ENCODE measurements at regions not wholly inside any gene's neighbourhood (a gene's known extent, or its start where the extent isn't known, plus 50 kb on each side); places are given as distances from the start of the nearest gene placed in this dataset.

GRCh38 chr17:36730095-36730808 is 128.9 kb downstream of the MRM1 start:
- ATAC-seq: no peak

DNA sequence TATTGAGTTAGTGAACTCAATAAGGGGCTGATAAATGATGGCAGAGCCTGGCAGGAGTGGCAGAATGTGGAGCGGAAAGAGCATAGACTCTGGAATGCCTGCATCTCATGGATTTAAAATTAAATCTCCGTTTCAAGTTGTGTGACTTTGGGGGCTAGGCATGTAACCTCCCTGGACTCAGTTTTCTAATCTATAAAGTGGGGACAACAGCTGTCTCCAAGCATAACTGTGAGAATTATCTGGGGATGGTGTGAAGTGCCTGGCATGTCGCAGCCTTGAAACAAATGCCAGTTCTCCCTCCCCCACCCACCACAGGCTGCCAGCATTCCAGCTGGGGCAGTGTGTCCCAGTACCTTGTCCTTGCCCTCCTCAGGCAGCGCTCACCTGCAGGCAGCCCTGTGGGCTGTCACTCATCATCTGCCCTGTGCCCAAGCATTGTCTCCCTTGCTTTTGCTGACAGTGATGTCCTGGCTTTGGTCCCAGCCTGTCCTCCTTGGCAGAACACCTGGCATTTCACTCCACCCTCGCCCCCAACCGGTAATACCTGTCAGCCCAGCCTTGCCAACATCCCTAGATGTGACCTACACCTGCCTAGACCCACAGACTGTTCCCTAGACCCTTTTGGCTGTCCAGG is 129.6 kb downstream of the MRM1 start:
- ATAC-seq: peak; percentile 72

DNA sequence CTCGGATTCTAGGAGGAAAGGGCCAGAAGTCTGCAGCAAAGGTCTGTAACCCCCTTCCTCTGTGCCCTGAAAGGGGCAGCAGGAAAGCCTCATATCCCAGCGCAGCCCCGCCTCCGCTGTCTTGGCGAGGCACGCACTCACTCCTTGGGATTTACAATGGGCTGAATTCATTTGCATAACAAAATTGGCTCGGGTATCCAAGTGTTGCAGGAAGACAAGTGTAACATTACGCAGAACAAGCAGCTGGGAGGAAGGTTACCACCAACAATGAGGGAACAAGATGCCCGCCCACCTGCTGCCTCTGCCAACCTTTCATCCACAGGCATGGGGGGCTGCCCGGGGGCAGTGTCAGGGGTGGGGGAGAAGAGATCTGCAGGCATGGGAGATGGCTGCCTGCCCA is 130.4 kb downstream of the MRM1 start:
- ATAC-seq: no peak

GRCh38 chr17:36732351-36732750 is 131.0 kb downstream of the MRM1 start:
- ATAC-seq: no peak

- ATAC-seq: no peak
Observed at GRCh38 chr17:36736201-36737156, 135.1 kb downstream of the MRM1 start.

DNA sequence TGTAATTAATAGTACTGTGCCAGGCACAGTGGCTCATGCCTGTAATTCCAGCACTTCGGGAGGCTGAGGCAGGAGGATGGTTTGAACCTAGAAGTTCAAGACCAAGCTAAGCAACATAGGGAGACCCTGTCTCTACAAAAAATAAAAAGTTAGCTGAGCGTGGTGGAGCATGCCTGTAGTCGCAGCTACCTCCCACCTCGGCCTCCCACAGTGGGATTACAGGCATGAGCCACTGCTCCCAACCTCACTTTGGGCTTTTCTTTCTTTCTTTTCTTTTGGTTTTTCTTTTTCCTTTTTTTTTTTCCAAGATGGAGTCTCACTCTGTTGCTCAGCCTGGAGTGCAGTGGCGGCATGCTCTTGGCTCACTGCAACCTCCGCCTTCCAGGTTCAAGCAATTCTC is 137.8 kb downstream of the MRM1 start:
- ATAC-seq: no peak

DNA sequence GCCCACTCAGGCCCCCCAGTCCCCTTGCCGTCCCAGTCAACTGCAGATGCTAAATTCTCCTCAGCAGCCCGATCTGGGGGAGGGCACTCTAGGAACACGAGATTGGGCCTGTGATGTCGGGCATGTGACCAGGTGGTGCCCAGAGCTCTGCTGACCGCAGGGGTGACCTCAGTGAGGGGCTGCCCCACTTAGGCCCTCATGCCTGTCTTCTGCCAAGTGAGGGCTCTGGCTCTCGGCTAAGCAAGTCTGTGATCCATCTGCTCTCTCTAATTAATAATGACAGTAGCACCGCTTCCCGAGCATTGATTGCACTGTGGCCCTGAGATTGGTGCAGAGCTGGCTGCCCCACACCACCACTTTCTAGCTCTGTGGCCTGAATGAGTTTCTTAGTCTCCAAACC is 138.8 kb downstream of the MRM1 start:
- ATAC-seq: no peak

DNA sequence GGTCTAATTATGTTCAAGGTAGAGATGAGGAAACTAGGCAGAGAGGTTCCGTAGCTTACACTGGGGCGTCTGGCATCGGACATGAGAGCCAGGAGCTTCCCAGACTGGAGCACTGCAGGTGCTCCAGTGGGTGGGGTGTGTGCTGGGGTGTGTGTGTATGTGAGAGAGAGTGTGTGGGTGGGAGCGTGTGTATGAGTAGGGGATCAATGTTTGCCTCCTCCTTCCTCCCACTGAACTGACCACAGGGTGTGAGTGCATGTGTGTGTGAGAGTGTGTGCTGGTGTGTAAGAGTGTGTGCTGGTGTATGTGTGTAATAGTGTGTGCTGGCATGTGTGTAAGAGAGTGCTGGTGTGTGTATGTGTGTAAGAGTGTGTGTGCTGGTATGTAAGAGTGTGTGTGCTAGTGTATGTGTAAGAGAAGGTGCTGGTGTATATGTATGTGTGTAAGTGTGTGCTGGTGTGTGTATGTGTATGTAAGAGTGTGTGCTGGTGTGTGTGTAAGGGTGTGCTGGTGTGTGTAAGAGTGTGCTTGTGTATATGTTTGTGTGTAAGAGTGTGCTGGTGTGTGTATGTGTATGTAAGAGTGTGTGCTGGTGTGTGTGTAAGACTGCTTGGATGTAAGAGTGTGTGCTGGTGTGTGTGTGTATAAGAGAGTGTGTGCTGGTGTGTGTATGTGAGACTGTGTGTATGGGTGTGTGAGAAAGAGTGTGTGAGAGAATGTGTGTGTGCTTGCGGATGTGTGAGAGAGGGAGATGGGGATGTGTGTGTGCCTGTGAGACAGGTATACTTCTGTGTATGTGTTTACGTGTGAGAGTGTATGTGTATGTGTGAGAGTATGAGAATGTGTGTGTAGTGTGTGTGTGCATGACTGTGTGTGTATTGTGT is 139.9 kb downstream of the MRM1 start:
- no peak for ATAC-seq

DNA sequence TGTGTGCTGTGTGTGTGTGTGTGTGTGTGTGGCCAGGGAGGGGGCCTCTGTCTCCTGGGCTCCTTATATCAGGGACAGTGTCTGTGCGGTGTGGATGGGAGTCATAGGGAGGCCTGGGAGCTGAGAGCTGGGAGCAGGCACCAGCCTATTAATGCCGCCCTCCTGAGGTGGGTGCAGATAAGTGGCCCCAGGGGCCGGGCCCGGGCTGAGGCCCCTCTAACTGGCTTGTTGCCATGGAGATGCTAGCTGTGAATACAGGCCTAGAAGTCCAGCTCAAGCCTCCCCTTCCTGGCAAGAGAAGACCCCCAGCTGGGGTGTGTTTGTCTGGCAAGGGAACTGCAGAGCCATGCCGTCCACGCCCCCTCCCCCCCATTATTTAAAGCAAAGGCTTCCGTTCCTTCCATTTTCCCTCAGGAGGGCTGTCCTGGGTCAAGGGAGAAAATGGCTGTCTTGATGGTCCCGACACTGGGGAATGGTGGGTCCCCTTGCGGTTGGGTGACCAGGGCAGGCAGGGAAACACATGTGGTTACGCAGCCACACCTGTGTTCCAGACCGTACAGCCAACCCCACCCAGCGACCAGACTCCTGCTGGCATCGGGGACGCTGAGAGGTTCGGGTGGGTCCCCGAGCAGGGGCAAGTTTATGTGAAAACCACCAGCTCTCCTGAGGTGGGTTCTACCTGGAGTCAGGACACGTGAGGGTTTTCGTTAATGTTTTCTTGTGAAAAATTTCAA is 141.1 kb downstream of the MRM1 start:
- ATAC-seq: no peak

DNA sequence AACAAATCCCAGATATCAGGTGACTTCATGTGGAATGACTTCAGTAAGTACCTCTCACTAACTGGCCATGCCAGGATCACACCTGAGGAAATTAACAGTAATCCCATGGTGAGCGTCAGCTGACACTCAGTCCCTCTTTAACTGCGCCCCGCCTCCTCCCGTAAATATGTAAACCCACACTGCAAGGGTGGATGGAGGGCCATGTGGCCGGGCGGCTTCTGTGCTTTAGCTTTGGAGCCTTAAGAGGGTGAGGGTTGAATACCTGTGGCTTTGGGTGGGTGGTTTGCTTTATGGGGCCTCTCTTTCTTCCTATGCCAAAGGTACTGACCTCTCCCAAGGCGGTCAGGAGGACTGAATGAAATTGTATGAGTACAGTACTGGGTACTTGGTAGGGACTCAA is 141.7 kb downstream of the MRM1 start:
- no peak for ATAC-seq

DNA sequence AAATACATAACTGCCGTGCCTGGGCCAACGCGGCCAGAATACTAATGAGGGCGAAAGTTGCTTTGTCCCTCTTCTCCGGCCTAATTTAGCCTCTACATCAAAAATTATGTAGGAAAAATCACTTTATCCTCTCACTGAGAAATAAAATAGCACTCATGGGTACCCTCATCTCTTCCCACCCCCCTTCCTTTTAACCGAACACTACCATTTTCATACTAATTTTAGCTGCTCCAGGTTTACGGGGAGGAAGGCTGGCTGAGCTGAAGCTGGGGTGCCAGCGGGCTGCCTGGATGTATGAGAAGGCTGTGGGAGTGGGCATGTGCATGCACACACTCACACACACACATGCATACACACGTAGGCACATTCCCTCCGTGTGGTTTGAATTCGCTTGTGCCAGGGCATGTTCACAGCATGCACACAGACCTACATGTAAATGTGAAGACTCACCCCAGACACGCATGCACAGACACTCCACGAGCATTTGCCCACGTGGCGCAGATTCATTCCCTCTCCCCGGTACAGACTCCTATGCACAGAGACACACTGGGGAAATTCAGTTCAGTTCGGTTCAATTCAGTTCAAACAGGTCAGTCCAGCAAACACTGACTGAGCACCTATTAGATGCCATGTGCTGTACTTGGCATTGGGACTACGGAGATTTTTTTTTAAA is 145.1 kb downstream of the MRM1 start:
- no peak for ATAC-seq

DNA sequence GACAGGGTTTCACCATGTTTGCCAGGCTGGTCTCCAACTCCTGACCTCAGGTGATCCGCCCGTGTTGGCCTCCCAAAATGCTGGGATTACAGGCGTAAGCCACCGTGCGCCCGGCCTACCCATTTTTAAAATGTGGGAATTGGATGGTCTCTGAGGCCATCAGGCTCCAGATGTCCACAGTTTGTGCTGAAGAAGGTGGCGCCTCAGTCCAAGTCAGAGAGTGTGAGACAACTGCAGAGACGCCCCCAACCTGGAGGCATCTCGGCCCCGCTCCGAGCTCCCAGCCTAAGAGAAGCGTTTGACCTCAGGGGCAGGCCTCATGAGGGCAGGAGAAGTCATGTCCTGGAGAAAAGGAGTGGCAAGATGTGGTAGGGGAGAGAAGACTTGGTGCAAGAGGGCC is 146.5 kb downstream of the MRM1 start:
- ATAC-seq: no peak

DNA sequence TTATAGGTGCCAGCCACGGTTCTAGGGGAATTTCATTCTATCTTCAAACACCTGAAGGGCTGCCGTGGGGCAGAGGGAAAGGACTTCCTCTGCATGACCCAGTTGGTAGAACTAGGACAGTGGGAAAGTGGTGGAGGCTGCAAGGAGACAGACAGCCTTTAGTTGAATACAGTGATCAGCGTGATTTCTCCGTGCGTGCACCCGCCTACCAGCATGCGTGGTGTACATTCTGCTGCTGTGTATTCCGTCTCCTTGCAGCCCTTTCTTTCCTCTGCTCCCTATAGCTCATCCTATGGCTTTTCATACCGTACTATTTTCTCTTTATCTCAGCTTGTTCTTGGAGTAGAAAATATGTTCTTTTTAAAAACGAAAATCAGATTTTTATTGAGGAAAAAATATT is 146.9 kb downstream of the MRM1 start:
- no peak for ATAC-seq

DNA sequence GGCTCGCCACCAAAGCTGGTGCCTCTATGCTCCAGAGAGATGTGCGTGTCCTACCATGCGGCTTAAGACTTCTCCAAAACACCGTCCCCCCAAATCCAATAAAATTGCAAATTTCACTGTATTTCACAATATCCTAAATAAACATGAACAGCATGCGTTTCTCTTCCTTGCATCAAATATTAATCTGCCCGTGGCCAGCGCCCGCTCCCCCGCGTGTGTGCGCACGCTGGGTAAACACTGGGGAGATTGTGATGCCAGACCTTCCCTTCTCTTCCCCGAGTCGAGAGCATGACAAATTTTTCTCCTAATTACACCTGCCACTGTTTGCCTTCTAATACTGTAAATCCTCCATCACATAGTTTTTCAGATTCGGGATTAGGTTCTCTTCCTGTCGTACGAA is 148.1 kb downstream of the MRM1 start:
- no peak for ATAC-seq

DNA sequence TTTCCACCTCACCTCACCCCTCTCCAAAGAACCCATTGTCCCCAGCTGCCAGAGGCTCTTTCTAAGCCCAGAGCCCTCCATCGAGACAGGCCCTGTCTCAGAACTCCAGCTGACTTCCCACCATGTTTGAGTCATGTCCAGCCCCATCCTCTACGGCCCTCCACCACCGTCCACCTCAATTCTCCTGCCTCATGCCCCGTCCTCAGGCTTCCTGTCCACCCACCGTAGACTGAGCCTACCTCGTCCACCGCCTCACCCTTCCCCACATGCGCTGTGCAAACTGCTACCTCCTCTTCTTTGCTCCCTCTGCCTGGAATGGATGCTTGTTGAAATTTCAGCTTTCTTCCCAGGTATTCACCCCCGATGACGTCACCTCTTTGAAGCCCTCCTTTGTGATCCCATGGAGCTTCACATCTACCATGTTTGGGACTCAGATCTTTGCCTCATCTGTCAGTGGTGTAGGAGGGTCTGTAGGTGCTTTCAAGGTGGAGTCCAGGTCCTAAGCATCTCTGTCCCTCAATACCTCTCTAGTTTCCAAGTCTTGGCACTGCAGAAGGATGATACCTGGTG is 149.0 kb downstream of the MRM1 start:
- ATAC-seq: no peak

DNA sequence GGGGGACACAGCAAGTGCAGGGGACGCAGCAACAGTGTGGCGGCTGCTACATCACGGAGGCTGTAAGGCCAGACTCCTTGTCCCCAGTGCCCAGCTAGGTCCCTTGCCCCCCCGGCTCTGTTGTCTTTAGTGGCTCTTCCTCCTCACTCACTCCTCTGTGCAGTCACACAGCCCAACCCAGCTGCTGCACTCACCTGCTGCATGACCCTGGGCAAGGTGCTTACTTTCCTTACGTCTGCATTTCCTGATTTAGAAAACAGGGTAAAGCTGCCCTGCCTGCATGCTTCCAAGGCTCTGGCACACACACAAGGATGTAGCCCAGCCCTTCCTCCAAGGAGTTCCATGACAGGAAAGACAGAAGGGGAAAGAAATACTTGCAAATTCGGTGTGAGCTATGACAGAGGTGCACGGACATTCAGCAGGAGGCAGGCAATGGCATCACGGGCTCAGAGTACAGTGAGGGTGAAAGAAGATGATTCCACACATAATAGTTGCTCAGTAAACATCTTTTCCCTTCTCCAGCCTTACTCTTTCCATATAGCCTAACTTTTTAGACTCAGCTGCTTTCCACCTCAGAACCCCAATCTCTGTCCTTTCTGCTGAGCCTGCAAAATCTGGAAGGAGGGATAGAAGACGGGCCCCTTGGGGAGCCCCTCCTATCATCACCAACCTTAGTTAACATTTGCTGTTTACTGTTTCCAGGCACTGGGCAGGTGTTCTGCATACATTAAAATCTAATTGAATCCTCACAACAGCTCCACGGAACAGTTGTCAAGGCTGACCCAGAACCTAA is 150.9 kb downstream of the MRM1 start:
- ATAC-seq: peak; percentile 24

GRCh38 chr17:36755586-36755985 is 154.2 kb downstream of the MRM1 start:
- peak; percentile 46 for ATAC-seq

GRCh38 chr17:36756695-36757094 is 155.3 kb downstream of the MRM1 start:
- ATAC-seq: no peak

GRCh38 chr17:36760425-36760824 is 159.0 kb downstream of the MRM1 start:
- ATAC-seq: no peak
